ENCODE measurements at regions not wholly inside any gene's neighbourhood (a gene's known extent, or its start where the extent isn't known, plus 50 kb on each side); places are given as distances from the start of the nearest gene placed in this dataset.
"Not testable (repeated sequence)": the region's sequence is repeated elsewhere in the genome, so short reads cannot be mapped to it uniquely, and the experiment has no call there.

DNA sequence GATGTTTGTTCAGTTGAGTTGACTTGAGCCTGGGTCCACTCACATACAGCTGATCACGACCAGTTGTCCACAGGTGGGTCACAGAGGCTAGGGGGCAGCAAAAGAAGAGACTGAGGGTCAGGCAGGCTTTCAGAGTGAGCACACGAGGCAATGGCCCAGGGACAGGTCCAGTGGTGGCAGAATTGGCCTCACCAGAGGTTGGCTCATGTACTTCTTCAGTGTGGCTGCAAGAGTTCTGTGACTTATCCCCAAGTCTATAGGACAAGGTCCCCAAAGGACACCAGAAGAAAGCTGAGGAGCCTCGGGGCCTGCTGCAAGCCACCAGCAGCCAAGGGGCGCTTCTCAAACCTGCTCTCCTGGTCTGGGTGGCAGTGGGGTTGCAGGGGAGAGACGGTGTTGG, 219.8 kb downstream of the TFCP2L1 start:
- no peak for DNase-seq

DNA sequence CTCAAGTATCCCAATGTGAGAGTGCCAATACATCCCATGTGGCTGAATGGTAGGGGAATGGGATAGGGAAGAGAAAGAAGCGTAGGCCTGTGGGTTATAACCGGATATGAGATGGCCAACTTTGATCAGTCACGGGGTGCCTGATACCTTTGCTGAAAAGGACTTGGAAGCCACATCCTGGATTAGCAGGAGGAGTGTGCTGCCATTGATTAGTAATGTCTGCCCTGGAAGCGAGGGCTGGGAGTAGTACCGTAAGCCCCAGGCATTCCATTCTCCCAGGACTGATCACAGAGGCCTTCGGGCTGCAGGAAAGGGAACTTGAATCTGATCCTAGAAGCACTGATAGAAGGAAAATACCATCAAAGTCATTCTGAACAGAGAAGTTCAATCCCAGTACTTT, 218.5 kb downstream of the TFCP2L1 start:
- DNase-seq: no peak

DNA sequence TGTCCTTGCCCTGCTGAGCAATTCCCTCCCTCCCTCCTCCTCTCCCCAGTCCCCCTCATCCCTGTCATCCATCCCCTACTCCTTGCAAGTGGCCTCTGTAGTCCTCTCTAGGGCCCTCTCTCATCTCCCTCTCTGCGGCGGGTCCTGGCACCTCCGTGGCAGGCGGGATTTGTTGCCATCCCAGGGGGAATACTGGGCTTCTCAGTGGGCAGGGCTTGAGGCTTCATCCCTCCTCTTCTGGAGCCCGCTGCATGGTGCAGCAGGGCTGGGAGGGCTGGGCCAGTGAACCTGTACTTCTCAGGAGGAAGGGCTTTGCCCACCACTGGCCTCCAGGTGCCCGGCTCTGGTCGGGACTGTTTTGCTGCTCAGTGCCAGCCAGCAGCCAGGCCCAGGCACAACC, 216.2 kb downstream of the TFCP2L1 start:
- no peak for DNase-seq

DNA sequence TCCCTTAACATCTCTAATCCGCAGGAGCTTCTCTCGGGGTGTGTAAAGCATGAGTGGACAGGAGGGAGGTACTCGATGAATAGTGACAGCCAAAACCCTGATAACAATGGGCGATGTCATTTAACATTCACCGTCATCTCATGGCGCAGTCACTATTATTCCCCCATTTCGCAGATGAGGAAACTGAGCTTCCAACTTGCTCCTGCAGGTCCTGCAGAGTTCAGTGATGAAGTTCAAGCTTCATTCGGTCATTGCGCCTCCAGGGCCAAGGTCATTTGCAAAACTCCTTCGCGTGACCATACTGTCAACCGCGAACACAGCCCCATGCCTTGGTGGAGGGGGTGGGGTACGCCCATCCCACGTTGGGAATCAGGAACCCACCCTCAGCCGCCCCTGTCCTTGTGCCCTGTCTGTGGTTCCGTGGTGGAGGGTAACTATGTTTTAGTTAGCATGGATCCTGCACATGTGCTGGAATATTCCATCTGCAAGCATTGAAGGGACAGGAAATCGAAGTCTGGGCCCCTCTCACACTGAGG, 215.5 kb downstream of the TFCP2L1 start:
- DNase-seq: no peak

DNA sequence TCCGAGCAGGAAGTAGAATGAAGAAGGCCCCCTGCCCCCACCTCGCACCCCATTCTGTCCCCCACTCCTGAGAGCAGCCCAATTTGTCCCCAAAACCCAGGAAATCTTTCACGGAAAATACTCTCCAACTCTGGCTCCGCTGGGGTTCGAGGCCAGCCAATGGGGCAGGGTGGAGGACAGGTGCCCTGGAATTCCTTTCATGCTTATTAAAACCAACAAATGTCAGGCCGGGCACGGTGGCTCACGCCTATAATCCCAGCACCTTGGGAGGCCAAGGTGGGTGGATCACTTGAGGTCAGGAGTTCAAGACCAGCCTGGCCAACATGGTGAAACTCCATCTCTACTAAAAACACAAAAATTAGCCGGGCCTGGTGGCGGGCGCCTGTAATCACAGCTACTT, 214.9 kb downstream of the TFCP2L1 start:
- not testable (repeated sequence) for DNase-seq

DNA sequence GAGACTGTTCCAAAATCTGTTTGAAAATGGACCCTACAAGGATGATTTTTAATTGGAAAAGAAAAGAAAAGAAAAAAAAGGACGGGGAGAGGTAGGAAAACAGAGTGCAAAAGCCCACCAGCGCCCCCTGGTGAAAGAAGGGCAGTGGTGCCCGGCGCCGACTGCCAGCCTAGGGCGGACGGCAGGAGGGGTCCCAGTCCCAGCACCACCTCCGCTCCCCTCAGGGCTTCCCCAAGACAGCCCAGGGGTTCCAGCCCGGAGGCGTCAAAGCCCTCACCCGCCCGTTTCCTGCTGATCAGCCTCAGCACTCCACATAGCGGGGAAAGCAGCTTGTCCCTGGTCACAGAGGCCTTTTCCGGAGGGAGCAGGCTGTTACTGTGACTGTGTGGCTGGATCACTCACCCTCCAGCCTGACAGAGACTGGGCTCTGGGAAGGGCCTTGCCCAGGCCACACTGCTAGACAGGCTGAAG, 213.9 kb downstream of the TFCP2L1 start:
- peak in 1 of 2 experiments; percentile 57 for DNase-seq

DNA sequence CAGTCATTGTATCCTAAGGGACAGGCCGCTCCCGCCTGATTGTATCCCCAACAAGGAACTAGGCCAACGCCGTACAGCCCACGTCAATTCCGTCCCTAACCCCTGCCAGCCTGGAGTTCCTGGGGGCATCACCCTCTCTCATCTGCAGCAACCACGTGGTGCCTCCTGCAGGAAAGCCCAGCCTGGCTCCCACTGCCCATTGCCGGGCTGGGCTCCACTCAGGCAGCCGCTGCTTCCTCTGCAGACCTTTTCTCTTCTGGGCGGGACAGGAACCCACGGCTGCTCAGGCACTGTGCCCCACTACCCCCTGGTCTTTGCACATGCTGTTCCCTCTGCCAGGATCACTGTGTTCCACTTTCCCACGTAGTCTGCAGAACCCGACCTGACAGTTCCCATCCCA, 212.2 kb downstream of the TFCP2L1 start:
- DNase-seq: no peak

DNA sequence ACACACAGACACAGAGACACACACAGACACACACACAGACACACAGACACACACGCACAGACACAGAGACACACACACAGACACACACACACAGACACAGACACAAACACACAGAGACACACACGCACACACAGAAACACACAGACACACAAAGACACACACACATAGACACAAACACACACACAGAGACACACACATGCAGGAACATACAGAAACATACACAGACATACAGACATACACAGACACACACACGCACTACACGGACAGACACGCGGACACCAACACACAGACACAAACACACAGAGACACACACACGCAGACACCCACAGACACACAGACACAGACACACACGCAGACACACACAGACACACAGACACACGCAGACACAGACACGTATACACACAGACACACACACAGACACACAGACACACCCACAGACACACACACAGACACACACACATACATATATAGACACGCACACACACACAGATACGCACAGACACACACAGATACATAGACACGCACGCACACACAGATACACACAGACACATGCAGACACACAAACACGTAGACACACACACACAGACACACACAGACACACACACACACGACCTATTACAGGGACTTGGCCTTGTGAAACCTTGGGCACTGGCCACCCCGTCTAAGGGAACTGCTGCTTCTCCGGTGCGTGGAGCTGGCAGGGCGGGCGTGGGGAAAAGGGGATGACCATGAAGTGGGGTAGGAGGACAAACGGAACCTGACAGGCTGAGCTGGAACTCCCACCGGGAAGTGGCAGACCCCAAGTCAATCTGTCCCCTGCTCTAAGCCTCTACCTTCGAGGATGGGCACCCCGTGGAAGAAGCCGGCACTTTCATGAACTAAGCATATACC, 211.4 kb downstream of the TFCP2L1 start:
- DNase-seq: no peak

DNA sequence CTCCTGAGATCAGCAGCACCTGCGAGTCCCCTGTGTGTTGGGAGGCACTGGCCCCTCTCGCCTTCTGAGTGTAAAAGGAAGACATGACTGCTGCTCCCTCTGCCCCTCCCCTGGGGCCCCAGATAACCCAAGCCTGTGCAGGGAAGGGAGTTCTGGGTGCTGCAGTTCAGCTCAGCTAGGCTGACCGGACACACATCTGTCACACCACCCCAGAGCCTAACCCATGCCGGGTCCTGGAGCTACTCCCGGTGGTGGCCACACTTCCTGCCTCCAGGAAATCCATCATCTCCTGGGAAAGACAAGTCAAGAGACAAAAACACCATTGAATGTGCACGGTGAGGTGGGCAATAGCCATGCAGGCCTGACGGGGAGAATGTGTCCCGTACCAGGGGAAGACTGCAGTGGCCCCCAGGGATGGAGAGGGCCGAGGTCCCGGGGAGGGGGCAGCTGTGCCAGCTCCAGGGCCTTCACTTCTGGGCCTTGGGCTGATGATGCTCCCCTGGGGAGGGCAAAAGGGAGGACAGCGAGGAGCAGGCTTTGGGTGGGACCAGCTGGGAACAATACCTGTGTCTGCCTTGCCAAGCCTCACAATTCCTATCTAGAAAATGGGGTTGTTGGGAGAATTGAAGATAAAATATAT, 210.6 kb downstream of the TFCP2L1 start:
- DNase-seq: no peak

DNA sequence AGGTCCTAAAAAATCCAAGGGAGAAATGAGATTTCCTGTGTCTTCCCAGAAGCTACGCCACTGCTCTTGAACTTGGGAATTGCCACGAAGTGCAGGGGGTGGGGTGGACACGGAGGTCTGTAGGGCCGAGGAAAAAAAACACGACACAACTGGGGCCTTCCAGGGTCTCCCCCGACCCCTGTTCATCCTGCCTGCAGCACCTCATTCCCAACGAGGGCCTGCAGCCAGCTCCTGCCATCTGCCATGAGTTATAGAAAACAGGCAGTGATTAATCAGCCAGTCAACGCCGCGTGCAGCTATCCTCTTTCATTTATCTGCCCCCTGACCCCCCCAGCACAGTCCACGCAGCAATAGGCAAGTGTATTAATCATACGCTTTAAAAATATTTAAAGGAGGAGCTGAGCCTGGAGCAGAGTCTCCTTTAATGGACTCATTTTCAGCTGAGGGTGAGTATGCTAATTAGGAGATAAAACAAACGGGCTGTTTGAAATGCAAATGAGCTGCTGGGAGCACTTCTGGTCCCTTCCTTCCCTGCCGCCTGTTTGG, 209.9 kb downstream of the TFCP2L1 start:
- DNase-seq: no peak

DNA sequence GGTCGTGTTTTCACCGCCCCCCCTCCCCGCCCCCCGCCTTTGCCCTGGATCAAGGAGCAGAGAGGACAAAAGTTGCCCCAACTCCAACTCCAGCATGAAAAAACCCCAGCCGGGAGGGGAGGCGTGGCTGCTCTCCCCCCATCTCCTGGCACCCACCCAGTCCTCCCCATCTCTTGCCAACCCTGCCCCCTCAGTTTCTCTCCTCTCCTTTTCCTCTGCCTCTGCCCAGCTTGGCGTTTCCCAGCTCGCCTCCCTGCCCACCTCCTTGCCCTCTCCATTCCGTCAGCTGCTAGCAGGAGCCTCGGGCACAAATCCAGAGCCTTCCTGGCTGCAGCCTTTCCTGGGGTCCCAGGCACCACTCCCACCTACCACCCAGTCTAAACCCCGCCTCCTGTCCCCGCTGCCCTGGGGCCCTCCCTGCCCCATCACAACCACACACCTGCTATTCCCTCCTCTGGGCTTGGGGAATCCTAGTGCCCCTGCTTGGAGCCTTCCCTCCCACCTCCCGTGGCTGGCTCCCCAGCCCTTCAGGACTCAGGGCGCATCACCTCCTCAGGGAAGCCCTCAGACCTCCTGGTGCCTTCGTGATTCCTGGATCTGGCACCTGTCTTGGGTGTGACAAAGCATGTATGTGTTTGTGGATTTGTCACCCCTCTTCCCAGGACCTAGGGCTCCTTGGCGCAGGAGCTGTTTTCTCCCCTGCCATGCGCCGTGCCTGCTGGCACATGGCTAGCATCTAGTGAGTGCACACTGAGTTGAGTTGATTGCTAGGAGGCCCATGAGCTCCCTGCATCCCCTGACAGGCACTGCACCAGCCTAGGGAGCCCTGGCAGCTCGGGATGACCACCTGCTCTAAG, 209.1 kb downstream of the TFCP2L1 start:
- DNase-seq: no peak

DNA sequence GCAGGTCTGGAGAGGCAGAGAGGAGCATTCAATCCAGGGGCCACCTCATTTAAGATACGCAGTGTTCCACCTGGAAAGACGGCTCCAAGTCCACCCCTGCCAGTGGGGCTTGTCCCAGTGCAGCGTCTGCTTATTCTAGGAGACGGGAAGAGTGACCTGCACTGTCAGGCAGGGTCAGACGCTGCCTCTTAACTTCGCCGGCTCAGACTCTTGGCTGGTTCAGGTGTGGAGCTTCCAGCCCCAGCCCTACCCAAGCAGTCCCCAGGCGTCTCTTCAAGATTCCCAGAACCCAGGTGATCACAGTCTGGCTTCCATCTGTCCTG, 208.5 kb downstream of the TFCP2L1 start:
- DNase-seq: no peak

DNA sequence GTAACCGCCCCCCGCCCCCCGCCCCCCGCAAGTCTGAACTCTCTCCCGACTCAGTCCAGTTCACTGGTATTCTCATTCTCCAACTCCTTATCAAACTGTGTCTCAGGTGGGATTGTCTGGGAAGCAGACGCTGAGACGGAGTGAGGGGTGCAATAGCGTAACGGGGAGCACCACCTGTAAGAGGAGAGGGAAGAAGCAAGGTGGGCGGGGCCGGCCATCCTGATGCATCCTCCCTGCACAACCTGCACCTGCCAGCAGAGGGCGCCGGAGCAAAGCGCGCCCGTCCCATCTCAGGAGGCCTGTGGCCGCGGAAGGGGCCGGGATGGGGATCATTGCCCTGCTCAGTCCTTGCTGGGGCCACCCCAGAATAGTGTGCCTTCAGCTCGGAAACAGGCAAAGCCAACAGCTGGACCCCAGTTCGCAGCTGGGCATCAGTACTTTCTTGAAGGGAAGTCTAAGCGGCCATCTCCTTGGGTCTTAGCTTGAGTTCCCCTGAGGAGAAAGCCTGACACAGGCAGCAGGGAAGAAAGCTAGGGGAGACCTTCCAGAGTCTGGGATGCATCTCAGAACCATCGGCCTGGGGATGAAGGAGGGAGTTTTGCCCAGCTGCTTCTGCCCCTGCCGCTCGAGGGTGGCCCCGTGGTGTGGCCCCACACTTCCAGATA, 208.0 kb downstream of the TFCP2L1 start:
- DNase-seq: peak in 1 of 2 experiments; percentile 38

DNA sequence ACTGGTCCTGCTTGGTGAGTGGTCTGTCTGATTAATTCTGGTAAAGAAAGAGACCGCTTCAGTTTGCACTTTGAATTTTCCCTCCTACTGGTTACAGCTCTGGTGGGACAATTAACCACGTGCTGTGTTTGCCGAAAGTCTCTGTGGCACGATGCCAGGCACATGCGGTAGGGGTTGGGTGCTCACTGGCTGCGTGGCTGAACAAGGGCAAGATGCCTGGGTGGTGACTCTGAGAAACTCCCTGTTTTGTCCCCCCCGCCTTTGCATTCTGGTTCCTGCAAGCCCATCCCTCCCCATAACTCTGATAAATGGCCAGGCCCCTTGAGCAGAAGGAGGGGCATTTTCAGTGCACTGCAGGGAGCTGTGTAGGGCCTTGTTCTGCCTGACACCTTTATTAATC, 206.1 kb downstream of the TFCP2L1 start:
- DNase-seq: no peak

DNA sequence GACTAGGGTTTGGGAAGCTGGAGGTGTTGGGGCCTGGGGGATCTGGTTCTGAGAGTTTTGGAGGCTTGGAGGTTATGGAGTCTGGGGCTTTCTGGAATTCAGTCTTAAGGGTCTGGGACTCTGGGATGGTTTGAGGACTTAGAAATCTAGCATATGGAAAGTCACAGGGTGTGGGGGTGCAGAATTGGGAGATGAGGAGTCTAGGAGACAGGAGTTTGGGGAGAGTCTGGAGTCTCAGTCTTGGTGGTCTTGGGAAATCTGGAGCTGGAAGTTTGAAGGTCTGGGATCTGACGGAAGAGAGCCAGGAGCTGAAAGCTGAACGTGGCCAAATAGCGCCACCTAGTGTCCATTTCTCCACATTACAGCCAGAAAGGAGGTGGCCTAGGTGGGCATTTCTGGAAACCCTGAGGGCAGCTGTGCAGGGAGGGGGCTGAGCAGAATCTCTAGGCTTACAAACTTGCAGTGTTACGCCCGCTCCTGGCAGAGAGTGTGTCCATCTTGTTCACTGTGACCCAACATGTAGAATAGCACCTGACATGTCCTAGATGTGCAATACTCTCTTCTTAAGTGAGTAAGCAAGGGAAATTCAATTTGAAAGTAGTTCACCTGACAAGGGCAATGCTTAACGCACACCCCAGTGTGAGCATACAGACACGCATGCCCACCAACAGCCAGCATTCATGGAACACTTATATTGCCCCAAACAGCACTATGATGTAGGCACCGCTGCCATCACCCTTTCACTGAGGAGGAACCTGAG, 204.8 kb downstream of the TFCP2L1 start:
- peak in 1 of 2 experiments; percentile 40 for DNase-seq

DNA sequence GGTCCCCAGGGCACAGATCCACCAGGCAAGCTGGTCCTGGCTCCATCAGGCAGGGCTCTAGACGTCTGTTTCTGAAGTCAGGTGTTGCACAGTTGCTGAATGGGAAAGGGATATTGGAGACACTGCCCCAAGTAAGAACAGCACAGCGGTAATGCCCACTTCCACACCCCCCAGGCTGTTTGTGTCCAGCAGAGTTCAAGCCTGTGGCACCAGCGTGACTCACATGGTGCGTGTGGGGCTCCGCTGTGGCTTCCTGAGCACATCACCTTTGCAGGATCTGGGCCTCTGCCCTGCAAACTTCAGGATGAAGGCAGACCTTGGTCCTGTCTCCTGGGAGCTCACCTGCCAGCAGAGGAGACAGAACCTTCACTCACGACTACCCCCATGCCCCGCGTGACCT, 203.3 kb downstream of the TFCP2L1 start:
- DNase-seq: no peak

DNA sequence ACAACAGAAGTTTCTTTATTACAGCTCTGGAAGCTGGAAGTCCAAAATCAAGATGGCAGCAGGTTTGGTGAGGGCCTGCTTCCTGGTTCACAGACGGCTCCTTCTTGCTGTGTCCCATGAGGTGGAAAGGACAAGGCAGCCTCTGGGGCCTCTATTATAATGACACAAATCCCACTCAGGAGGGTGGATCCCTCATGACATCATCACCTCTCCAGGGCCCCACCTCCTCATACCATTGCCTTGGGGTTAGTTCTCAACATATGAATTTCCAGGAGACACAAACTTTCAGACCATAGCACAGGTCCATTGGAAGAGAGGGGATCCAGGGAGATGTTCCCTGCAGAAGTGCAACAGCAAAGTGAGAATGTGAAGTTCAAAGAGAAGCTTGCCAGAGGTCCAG, 202.8 kb downstream of the TFCP2L1 start:
- DNase-seq: no peak

DNA sequence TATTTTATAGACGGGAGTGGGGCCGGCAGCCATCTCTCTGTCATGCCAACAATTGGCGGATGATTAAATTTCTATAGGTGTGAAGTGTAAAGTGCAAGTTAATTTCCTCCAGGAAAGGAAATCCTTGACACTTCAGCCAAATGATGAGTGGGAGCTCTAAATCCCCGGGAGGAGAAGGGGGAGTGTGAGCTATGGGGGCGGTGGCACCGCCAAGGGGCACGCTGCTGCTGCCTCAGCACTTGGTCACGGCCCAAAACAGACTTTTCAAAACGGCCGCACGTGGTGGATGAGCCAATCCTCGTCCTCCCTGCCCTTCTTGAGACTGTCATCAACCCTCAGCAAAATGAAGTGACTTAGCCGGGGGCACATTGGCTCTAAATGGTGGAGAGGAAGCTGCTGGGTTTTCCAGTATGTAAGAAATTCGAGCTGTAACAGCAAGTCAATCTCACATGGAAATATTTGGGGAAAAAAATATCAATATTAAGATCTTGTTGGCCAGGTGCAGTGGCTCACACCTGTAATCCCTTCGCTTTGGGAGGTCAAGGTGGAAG, 200.8 kb downstream of the TFCP2L1 start:
- no peak for DNase-seq

DNA sequence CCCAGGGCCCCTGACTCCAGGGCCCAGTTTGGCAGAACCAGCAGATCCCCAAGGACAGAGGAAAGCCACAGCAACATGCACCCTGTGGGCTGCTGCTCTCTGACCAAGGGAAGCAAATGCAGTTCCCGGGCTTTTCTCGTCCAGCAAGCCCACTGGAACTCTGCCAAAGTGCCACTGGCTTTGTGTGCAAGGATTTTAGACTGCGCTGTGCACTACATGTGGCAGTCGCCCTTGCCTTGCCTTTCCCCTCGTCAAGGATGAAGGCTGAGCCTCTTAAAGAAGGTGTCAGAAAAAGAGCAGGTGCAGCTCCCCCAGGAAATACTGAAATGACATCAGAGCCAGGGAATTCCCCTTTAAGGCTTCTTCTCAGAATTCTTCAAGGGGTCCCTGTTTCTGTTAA, 199.2 kb downstream of the TFCP2L1 start:
- no peak for DNase-seq

DNA sequence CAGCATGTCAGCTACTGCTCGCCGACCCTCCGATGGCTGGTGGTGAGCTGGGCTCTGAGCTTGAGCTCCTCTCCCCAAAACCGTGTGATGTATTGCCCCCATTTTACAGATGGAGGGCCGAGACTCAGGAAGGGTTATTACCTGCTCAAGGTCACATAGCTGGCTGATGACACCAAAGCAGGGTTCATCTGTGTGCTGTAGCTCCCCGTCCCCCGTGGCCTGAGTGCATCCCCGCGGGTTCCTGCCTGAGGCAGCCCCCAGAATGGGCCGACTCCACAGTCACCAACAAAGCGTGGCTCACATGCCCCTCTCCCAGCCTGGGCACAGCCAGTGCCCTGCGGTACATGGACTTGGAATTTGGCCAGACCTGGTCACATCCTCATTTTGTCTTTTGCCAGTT, 198.6 kb downstream of the TFCP2L1 start:
- no peak for DNase-seq

DNA sequence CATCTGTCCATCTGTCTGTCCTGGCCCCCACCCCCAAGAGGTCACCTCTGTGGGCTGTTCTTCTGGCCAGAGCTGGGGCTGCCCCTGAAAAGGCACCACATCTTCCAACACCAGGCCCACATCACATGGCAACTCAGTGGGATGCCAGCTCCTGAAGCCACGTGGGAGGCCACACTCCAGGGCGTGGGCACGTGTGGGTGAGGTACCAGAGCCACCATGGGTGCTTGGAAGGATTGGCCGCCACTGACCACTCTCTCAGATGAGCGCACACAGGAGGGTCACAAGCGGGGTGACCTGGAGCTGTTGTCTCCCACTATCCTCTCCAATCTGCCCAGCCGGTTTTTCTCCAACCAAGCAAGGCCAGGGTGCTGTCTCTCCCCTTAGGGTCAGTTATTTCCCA, 197.9 kb downstream of the TFCP2L1 start:
- no peak for DNase-seq

Measured in SW 1271 (cell line).